ENCODE measurements at regions not wholly inside any gene's neighbourhood (a gene's known extent, or its start where the extent isn't known, plus 50 kb on each side); places are given as distances from the start of the nearest gene placed in this dataset.

GRCh38 chr9:2351324-2351723, 270.3 kb upstream of the VLDLR start:
- DNase-seq (ENCODE audit: low read depth): no peak
- TF ChIP-seq, protein P1, sequence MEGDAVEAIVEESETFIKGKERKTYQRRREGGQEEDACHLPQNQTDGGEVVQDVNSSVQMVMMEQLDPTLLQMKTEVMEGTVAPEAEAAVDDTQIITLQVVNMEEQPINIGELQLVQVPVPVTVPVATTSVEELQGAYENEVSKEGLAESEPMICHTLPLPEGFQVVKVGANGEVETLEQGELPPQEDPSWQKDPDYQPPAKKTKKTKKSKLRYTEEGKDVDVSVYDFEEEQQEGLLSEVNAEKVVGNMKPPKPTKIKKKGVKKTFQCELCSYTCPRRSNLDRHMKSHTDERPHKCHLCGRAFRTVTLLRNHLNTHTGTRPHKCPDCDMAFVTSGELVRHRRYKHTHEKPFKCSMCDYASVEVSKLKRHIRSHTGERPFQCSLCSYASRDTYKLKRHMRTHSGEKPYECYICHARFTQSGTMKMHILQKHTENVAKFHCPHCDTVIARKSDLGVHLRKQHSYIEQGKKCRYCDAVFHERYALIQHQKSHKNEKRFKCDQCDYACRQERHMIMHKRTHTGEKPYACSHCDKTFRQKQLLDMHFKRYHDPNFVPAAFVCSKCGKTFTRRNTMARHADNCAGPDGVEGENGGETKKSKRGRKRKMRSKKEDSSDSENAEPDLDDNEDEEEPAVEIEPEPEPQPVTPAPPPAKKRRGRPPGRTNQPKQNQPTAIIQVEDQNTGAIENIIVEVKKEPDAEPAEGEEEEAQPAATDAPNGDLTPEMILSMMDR (conservative IDR thresholded peaks at IDR 0.05; ENCODE audit: low read depth, low read length): no peak
- H3K4me3 ChIP-seq (ENCODE audit: low read depth, low read length): no peak overlapping the region

DNA sequence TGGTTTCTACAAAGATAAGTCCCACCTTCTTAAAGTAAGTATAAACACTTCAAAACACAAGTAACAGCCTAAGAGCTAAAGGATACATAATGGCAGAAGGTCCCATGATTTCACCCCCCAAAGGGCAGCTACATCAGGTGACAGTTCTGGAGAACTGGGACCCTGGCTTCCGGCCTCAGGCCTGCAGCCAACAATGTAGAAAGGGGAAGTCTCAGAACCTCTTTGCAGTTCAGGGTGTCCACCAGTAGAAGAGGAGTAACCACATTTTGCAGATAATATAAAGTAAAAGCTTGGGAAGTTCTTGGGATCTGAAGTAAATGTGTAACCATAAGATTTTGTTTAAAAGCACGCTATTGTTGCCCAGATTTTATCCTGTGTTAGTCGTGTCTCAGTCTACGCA, 267.4 kb upstream of the VLDLR start:
- TF ChIP-seq, protein P1 (conservative IDR thresholded peaks at IDR 0.05; ENCODE audit: low read depth, low read length): no peak
- no peak overlapping the region for H3K4me3 ChIP-seq (ENCODE audit: low read depth, low read length)
- no peak for DNase-seq (ENCODE audit: low read depth)

GRCh38 chr9:2354856-2355696, 266.5 kb upstream of the VLDLR start:
- no peak for DNase-seq (ENCODE audit: low read depth)
- TF ChIP-seq, protein P1 (conservative IDR thresholded peaks at IDR 0.05; ENCODE audit: low read depth, low read length): no peak
- H3K4me3 ChIP-seq (ENCODE audit: low read depth, low read length): no peak overlapping the region

- H3K4me3 ChIP-seq (ENCODE audit: low read depth, low read length): no peak overlapping the region
- TF ChIP-seq, protein P1 (conservative IDR thresholded peaks at IDR 0.05; ENCODE audit: low read depth, low read length): no peak
- no peak for DNase-seq (ENCODE audit: low read depth)
Measured at GRCh38 chr9:2355697-2355983, 265.9 kb upstream of the VLDLR start.

- peak; percentile 26 for DNase-seq (ENCODE audit: low read depth)
- TF ChIP-seq, protein P1 (conservative IDR thresholded peaks at IDR 0.05; ENCODE audit: low read depth, low read length): no peak
- H3K4me3 ChIP-seq (ENCODE audit: low read depth, low read length): no peak overlapping the region
Measured at GRCh38 chr9:2356041-2356790, 265.4 kb upstream of the VLDLR start.

GRCh38 chr9:2359891-2360471, 261.6 kb upstream of the VLDLR start:
- no peak overlapping the region for H3K4me3 ChIP-seq (ENCODE audit: low read depth, low read length)
- TF ChIP-seq, protein P1 (conservative IDR thresholded peaks at IDR 0.05; ENCODE audit: low read depth, low read length): no peak
- DNase-seq (ENCODE audit: low read depth): no peak

All from epithelial cell of proximal tubule (primary cell).